GM23338 (cell line): ENCODE measurements at regions not wholly inside any gene's neighbourhood (a gene's known extent, or its start where the extent isn't known, plus 50 kb on each side); places are given as distances from the start of the nearest gene placed in this dataset.

Source experiments
- ATAC-seq: fragments of 200-7000 bp; cut with Tn5 transposase; 3 replicates; pipeline ENCODE4 v1.9.1; 2020
- DNase-seq: peaks from one replicate; pipeline ENCODE4 v3.0.0-alpha.2; 2015; ENCODE audit warnings: low spot score
- H2AFZ ChIP-seq: fragments of 200-600 bp; sonication (generic); 2 replicates; pipeline ENCODE4 v1.8.0; 2016; ENCODE audit warnings: antibody characterized with exemption, mild to moderate bottlenecking, moderate library complexity
- H3F3A ChIP-seq: fragments of 200-600 bp; sonication (generic); replicated peaks from 2 replicates; pipeline ENCODE4 v1.8.0; 2017; ENCODE audit warnings: antibody characterized with exemption, mixed run types, low read depth
- H3K27ac ChIP-seq: fragments of 200-600 bp; sonication (generic); 2 replicates; pipeline ENCODE4 v1.6.1; 2016; ENCODE audit warnings: low read depth
- H3K27me3 ChIP-seq: fragments of 200-600 bp; sonication (generic); 2 replicates; pipeline ENCODE4 v1.8.0; 2016; ENCODE audit warnings: mild to moderate bottlenecking, mixed run types, moderate library complexity; ENCODE audit not compliant: insufficient read depth
- H3K36me3 ChIP-seq: fragments of 200-600 bp; sonication (generic); 2 replicates; pipeline ENCODE4 v1.8.0; 2016; ENCODE audit warnings: mild to moderate bottlenecking; ENCODE audit not compliant: insufficient read depth
- H3K4me1 ChIP-seq: fragments of 200-600 bp; sonication (generic); 2 replicates; pipeline ENCODE4 v1.8.0; 2016; ENCODE audit warnings: mild to moderate bottlenecking, moderate library complexity; ENCODE audit not compliant: insufficient read depth
- H3K4me2 ChIP-seq: fragments of 200-600 bp; sonication (generic); 2 replicates; pipeline ENCODE4 v1.7.1; 2017; ENCODE audit warnings: mixed run types
- H3K4me3 ChIP-seq: fragments of 200-600 bp; sonication (generic); 2 replicates; pipeline ENCODE4 v1.6.1; 2016; ENCODE audit warnings: mixed run types
- H3K79me2 ChIP-seq: fragments of 200-600 bp; sonication (generic); replicated peaks from 2 replicates; pipeline ENCODE4 v1.8.0; 2017; ENCODE audit warnings: mild to moderate bottlenecking; ENCODE audit not compliant: insufficient read depth
- H3K9me2 ChIP-seq: fragments of 200-600 bp; sonication (generic); 2 replicates; pipeline ENCODE4 v1.8.0; 2017; ENCODE audit not compliant: insufficient read depth
- H4K20me1 ChIP-seq: fragments of 200-600 bp; sonication (generic); replicated peaks from 2 replicates; pipeline ENCODE4 v1.8.0; 2017; ENCODE audit warnings: mild to moderate bottlenecking; ENCODE audit not compliant: insufficient read depth
- H3K27ac Mint-ChIP-seq: 2 replicates; pipeline ENCODE4 v1.8.0; 2020; ENCODE audit warnings: inconsistent platforms, mild to moderate bottlenecking, moderate library complexity, mixed read lengths
- H3K27me3 Mint-ChIP-seq: 3 replicates; pipeline ENCODE4 v1.8.0; 2022; ENCODE audit warnings: low read depth, mild to moderate bottlenecking, moderate library complexity, mixed read lengths, inconsistent platforms; ENCODE audit not compliant: insufficient read depth, poor library complexity
- H3K36me3 Mint-ChIP-seq: 3 replicates; pipeline ENCODE4 v1.8.0; 2021; ENCODE audit warnings: low read depth, mild to moderate bottlenecking, inconsistent platforms, moderate library complexity, mixed read lengths
- H3K4me1 Mint-ChIP-seq: 3 replicates; pipeline ENCODE4 v1.8.0; 2020; ENCODE audit warnings: mild to moderate bottlenecking, inconsistent platforms, mixed read lengths
- H3K4me3 Mint-ChIP-seq: 3 replicates; pipeline ENCODE4 v1.8.0; 2021; ENCODE audit warnings: moderate library complexity, mild to moderate bottlenecking, inconsistent platforms, mixed read lengths
- H3K9me3 Mint-ChIP-seq: 3 replicates; pipeline ENCODE4 v1.8.0; 2020; ENCODE audit warnings: moderate library complexity, mild to moderate bottlenecking, inconsistent platforms, mixed read lengths
- CREB1 ChIP-seq: fragments of 250-450 bp; sonication (Bioruptor Pico); IDR thresholded peaks from 2 replicates; pipeline ENCODE4 v1.5.0; 2020; ENCODE audit warnings: low read depth, mild to moderate bottlenecking, moderate library complexity
- CTCF ChIP-seq, 2 experiments: fragments of 200-600 bp in 1 of 2; sonication (generic) in 1 of 2; conservative IDR thresholded peaks; 2 replicates each; pipeline versions ENCODE4 v1.5.1 to v1.6.1; 2016 to 2017; ENCODE audit warnings: antibody characterized with exemption in 2 of 2, low read depth in 2 of 2, mild to moderate bottlenecking in 2 of 2, moderate library complexity in 1 of 2
- ETS1 ChIP-seq: IDR thresholded peaks from 2 replicates; pipeline ENCODE4 v1.6.1; 2016; ENCODE audit warnings: antibody characterized with exemption
- EZH2 ChIP-seq: fragments of 200-600 bp; sonication (generic); IDR thresholded peaks from one replicate; pipeline ENCODE4 v1.8.0; 2017; ENCODE audit warnings: antibody characterized with exemption, mild to moderate bottlenecking, low read depth; ENCODE audit not compliant: unreplicated experiment
- EZH2phosphoT487 ChIP-seq: fragments of 200-600 bp; sonication (generic); IDR thresholded peaks from one replicate; pipeline ENCODE4 v1.8.1; 2018; ENCODE audit warnings: antibody characterized with exemption; ENCODE audit not compliant: unreplicated experiment
- JUNB ChIP-seq: IDR thresholded peaks from one replicate; pipeline ENCODE4 v1.6.1; 2016; ENCODE audit warnings: antibody characterized with exemption; ENCODE audit not compliant: unreplicated experiment
- NANOG ChIP-seq: IDR thresholded peaks from 2 replicates; pipeline ENCODE4 v1.6.1; 2016; ENCODE audit warnings: antibody characterized with exemption, borderline replicate concordance
- POLR2AphosphoS5 ChIP-seq: IDR thresholded peaks from 2 replicates; pipeline ENCODE4 v1.6.1; 2016; ENCODE audit warnings: antibody characterized with exemption, low read depth
- ZNF462 ChIP-seq: fragments of 250-450 bp; sonication (Bioruptor Pico); IDR thresholded peaks from 2 replicates; pipeline ENCODE4 v1.5.0; 2020; ENCODE audit warnings: mild to moderate bottlenecking, moderate library complexity

- no peak for TF ChIP-seq CREB1
- no peak for TF ChIP-seq ZNF462
- no peak for TF ChIP-seq EZH2phosphoT487
- no peak for TF ChIP-seq EZH2
These were observed 64.8 kb upstream of the ABHD2 start (continued) for GRCh38 chr15:89023311-89023961.

- no peak overlapping the region for H2AFZ ChIP-seq
- H3K9me2 ChIP-seq: no peaks in the 10 kb centered on the region
- H3K4me2 ChIP-seq: no peak overlapping the region
- H3K79me2 ChIP-seq: no peaks in the 10 kb centered on the region
- peaks cover 5% of the 10 kb centered on the region for H3K4me1 ChIP-seq
- Mint-ChIP-seq H3K9me3 (no peaks in the 10 kb centered on the region; the same call in 2 of the 3 replicates), H3K27me3 (no peaks in the 10 kb centered on the region), H3K36me3 (no peaks in the 10 kb centered on the region; the same call in 2 of the 3 replicates), H3K27ac (no peak overlapping the region), H3K4me3 (no peak overlapping the region), H3K4me1 (peaks cover 2% of the 10 kb centered on the region)
- H3K36me3 ChIP-seq: no peaks in the 10 kb centered on the region
- no peak for DNase-seq
- no peaks in the 10 kb centered on the region for H3F3A ChIP-seq
- no peaks in the 10 kb centered on the region for H4K20me1 ChIP-seq
- no peaks in the 10 kb centered on the region for H3K27me3 ChIP-seq
- no peak overlapping the region for H3K27ac ChIP-seq
- no peak overlapping the region for H3K4me3 ChIP-seq
- no peak for ATAC-seq
- no peak for TF ChIP-seq CTCF (conservative IDR thresholded peaks at IDR 0.05; ENCODE audit: low read depth in 2 of 2)
- no peak for TF ChIP-seq JUNB
- no peak for TF ChIP-seq POLR2AphosphoS5
- no peak for TF ChIP-seq NANOG
- no peak for TF ChIP-seq ETS1
- TF ChIP-seq CREB1: no peak
These were observed 63.8 kb upstream of the ABHD2 start for GRCh38 chr15:89024418-89024817.
